H1 (cell line): ENCODE measurements at regions not wholly inside any gene's neighbourhood (a gene's known extent, or its start where the extent isn't known, plus 50 kb on each side); places are given as distances from the start of the nearest gene placed in this dataset.

Experiments
- CTCF ChIA-PET: fragments of 300-600 bp; sonication (Branson Sonifier 250); formaldehyde crosslinking; loops from one replicate; lab custom pipeline; 2021; ENCODE audit not compliant: partially characterized antibody; lab: Charles Lee
- POLR2A ChIA-PET: fragments of 300-600 bp; sonication (Branson Sonifier 250); formaldehyde crosslinking; loops from one replicate; lab custom pipeline; 2021; ENCODE audit warnings: inconsistent platforms; ENCODE audit not compliant: partially characterized antibody; lab: Charles Lee
- DNase-seq, 2 experiments: peaks; one replicate each; pipeline versions ENCODE4 v3.0.0 to v3.0.0-alpha.2; 2010 to 2022; ENCODE audit warnings: low spot score in 2 of 2, low read depth in 1 of 2, mixed read lengths in 1 of 2
- FAIRE-seq: peaks from 2 replicates; lab custom pipeline; 2011; peaks lifted over from hg19 to GRCh38; lab: Jason Lieb, UNC
- H2AFZ ChIP-seq: 2 replicates; pipeline ENCODE4 v1.8.1; 2012; ENCODE audit warnings: low read length, inconsistent platforms
- H2AK5ac ChIP-seq: 2 replicates; pipeline ENCODE4 v1.6.1; 2013; ENCODE audit warnings: low read depth, low read length
- H2BK120ac ChIP-seq: replicated peaks from 2 replicates; pipeline ENCODE3; 2013; ENCODE audit warnings: low read depth, low read length, inconsistent platforms
- H2BK12ac ChIP-seq: 2 replicates; pipeline ENCODE4 v1.6.1; 2013; ENCODE audit warnings: low read depth, low read length
- H2BK15ac ChIP-seq: 2 replicates; pipeline ENCODE4 v1.6.1; 2013; ENCODE audit warnings: low read length
- H2BK20ac ChIP-seq: 2 replicates; pipeline ENCODE4 v1.6.1; 2013; ENCODE audit warnings: low read length
- H2BK5ac ChIP-seq: 2 replicates; pipeline ENCODE4 v1.6.1; 2013; ENCODE audit warnings: low read depth, low read length
- H3K14ac ChIP-seq: 2 replicates; pipeline ENCODE4 v1.6.1; 2013; ENCODE audit warnings: inconsistent platforms; ENCODE audit not compliant: insufficient read length
- H3K18ac ChIP-seq: 2 replicates; pipeline ENCODE4 v1.6.1; 2013; ENCODE audit warnings: low read length; ENCODE audit errors: extremely low read depth
- H3K23ac ChIP-seq: 2 replicates; pipeline ENCODE4 v1.6.1; 2013; ENCODE audit warnings: inconsistent platforms; ENCODE audit not compliant: insufficient read length
- H3K23me2 ChIP-seq: 2 replicates; pipeline ENCODE4 v1.6.1; 2013; ENCODE audit warnings: low read depth, low read length
- H3K27ac ChIP-seq: 2 replicates; pipeline ENCODE4 v1.6.1; 2011; ENCODE audit warnings: low read depth, low read length, inconsistent platforms
- H3K27me3 ChIP-seq, 4 experiments: replicated peaks in 1 of 4; 1 replicate in 1 of 4; 2 replicates in 3 of 4; pipeline versions ENCODE4 v1.6.1 to v1.8.1; 2011 to 2013; ENCODE audit warnings: low read length in 3 of 4, mild to moderate bottlenecking in 3 of 4, inconsistent platforms in 2 of 4, mixed read lengths in 2 of 4, moderate library complexity in 1 of 4; ENCODE audit not compliant: control insufficient read depth in 3 of 4, insufficient read depth in 3 of 4; ENCODE audit errors: extremely low read depth in 1 of 4
- H3K36me3 ChIP-seq, 4 experiments: 2 replicates each; pipeline versions ENCODE4 v1.6.1 to v1.8.1; 2011 to 2013; ENCODE audit warnings: mild to moderate bottlenecking in 4 of 4, low read length in 3 of 4, moderate library complexity in 2 of 4, control low read depth in 1 of 4, inconsistent platforms in 1 of 4; ENCODE audit not compliant: insufficient read depth in 4 of 4, control insufficient read depth in 2 of 4
- H3K4ac ChIP-seq: replicated peaks from 2 replicates; pipeline ENCODE3; 2013; ENCODE audit warnings: low read length, low read depth, mixed read lengths, inconsistent platforms; ENCODE audit not compliant: insufficient read length
- H3K4me1 ChIP-seq, 4 experiments: replicated peaks in 1 of 4; 1 replicate in 1 of 4; 2 replicates in 3 of 4; pipeline versions ENCODE4 v1.6.1 to v1.8.1; 2011 to 2013; ENCODE audit warnings: low read length in 3 of 4, inconsistent platforms in 2 of 4, mixed read lengths in 1 of 4; ENCODE audit not compliant: insufficient read depth in 4 of 4, control insufficient read depth in 3 of 4
- H3K4me2 ChIP-seq, 2 experiments: 2 replicates each; pipeline versions ENCODE4 v1.6.1 to v1.8.1; 2011 to 2013; ENCODE audit warnings: low read depth in 2 of 2, low read length in 2 of 2, control low read depth in 1 of 2, inconsistent platforms in 1 of 2, mild to moderate bottlenecking in 1 of 2; ENCODE audit not compliant: insufficient read depth in 1 of 2
- H3K4me3 ChIP-seq, 4 experiments: fragments of 200-600, 300-600 bp in 1 of 4; sonication (generic), shearing (Covaris generic), sonication (Bioruptor Twin) in 1 of 4; 2 replicates each; pipeline versions ENCODE4 v1.5.1 to v1.8.1; 2011 to 2016; ENCODE audit warnings: low read length in 4 of 4, low read depth in 3 of 4, control low read depth in 2 of 4, inconsistent platforms in 2 of 4, mild to moderate bottlenecking in 2 of 4, mixed read lengths in 1 of 4, moderate library complexity in 1 of 4; ENCODE audit not compliant: insufficient read depth in 2 of 4; ENCODE audit errors: extremely low read depth in 1 of 4
- H3K56ac ChIP-seq: replicated peaks from 2 replicates; pipeline ENCODE3; 2013; ENCODE audit warnings: low read depth, mild to moderate bottlenecking, mixed read lengths, low read length, inconsistent platforms; ENCODE audit not compliant: insufficient read length
- H3K79me1 ChIP-seq: 2 replicates; pipeline ENCODE4 v1.6.1; 2013; ENCODE audit warnings: low read depth, low read length, control low read depth
- H3K79me2 ChIP-seq, 2 experiments: 2 replicates each; pipeline versions ENCODE4 v1.6.1 to v1.8.1; 2012 to 2013; ENCODE audit warnings: low read length in 2 of 2, mild to moderate bottlenecking in 2 of 2, inconsistent platforms in 1 of 2; ENCODE audit not compliant: insufficient read depth in 2 of 2, control insufficient read depth in 1 of 2
- H3K9ac ChIP-seq, 4 experiments: replicated peaks in 1 of 4; 1 replicate in 1 of 4; 2 replicates in 3 of 4; pipeline versions ENCODE4 v1.6.1 to v1.8.1; 2011 to 2013; ENCODE audit warnings: low read depth in 3 of 4, low read length in 3 of 4, control low read depth in 2 of 4, mild to moderate bottlenecking in 2 of 4, moderate library complexity in 2 of 4, inconsistent platforms in 1 of 4; ENCODE audit errors: extremely low read depth in 1 of 4
- H3K9me3 ChIP-seq, 2 experiments: 2 replicates each; pipeline versions ENCODE4 v1.6.1 to v1.8.1; 2012 to 2013; ENCODE audit warnings: mild to moderate bottlenecking in 2 of 2, moderate library complexity in 2 of 2, control low read depth in 1 of 2, inconsistent platforms in 1 of 2, low read depth in 1 of 2, low read length in 1 of 2, mixed read lengths in 1 of 2; ENCODE audit not compliant: insufficient read depth in 2 of 2
- H4K20me1 ChIP-seq, 2 experiments: replicated peaks in 1 of 2; 2 replicates each; pipeline versions ENCODE3 to v1.8.1; 2011 to 2013; ENCODE audit warnings: inconsistent platforms in 2 of 2, low read length in 2 of 2, mild to moderate bottlenecking in 1 of 2; ENCODE audit not compliant: insufficient read depth in 2 of 2, control insufficient read depth in 1 of 2
- H4K5ac ChIP-seq: 2 replicates; pipeline ENCODE4 v1.6.1; 2013; ENCODE audit warnings: low read length, low read depth, mixed read lengths, inconsistent platforms; ENCODE audit not compliant: insufficient read length
- H4K8ac ChIP-seq: 2 replicates; pipeline ENCODE4 v1.8.0; 2013; ENCODE audit warnings: mild to moderate bottlenecking, moderate library complexity, low read length, inconsistent platforms; ENCODE audit not compliant: insufficient read depth; ENCODE audit errors: extremely low read depth
- H4K91ac ChIP-seq: replicated peaks from 2 replicates; pipeline ENCODE3; 2013; ENCODE audit warnings: low read length, mixed read lengths, inconsistent platforms; ENCODE audit not compliant: insufficient read length
- BCL11A ChIP-seq, 2 experiments: IDR thresholded peaks; one replicate each; pipeline ENCODE4 v1.6.1; 2011; ENCODE audit warnings: low read depth in 2 of 2, low read length in 2 of 2, mild to moderate bottlenecking in 2 of 2
- CHD1 ChIP-seq: IDR thresholded peaks from 2 replicates; pipeline ENCODE4 v1.6.1; 2012; ENCODE audit warnings: low read depth, low read length, improper control_type of control experiment
- SAP30 ChIP-seq: fragments of 300-600 bp; sonication (generic); IDR thresholded peaks from 2 replicates; pipeline ENCODE4 v1.7.1; 2012; ENCODE audit warnings: low read length, moderate library complexity, mild to moderate bottlenecking, inconsistent platforms; ENCODE audit not compliant: insufficient read depth, insufficient replicate concordance
- TEAD4 ChIP-seq: IDR thresholded peaks from 2 replicates; pipeline ENCODE4 v1.6.1; 2012; ENCODE audit warnings: low read depth, low read length, inconsistent platforms, mixed read lengths
- ZNF274 ChIP-seq: IDR thresholded peaks from 2 replicates; pipeline ENCODE4 v1.7.0; 2012; ENCODE audit warnings: low read length, borderline replicate concordance; ENCODE audit errors: extremely low read depth
- WGBS, 2 experiments: shearing (Covaris generic) in 1 of 2; methylation state at CpG; one replicate each; pipeline versions ENCODE4 v1.1.6 to v1.1.7; 2013 to 2015; ENCODE audit warnings: low lambda C conversion rate in 2 of 2, mixed read lengths in 2 of 2, inconsistent platforms in 1 of 2, low coverage in 1 of 2, missing lambda C conversion rate in 1 of 2; ENCODE audit not compliant: insufficient replicate concordance in 2 of 2, insufficient coverage in 1 of 2, insufficient read length in 1 of 2; ENCODE audit errors: extremely low coverage in 1 of 2, missing lambda C conversion rate in 1 of 2; 5-methylcytosine and 5-hydroxymethylcytosine counted together

- H2BK120ac ChIP-seq = no peak overlapping the region
- no peak overlapping the region for H3K9ac ChIP-seq
- H3K23me2 ChIP-seq = no peaks in the 10 kb centered on the region
- no peaks in the 10 kb centered on the region for H3K36me3 ChIP-seq
- H3K27me3 ChIP-seq = no peaks in the 10 kb centered on the region
- ChIA-PET CTCF (interaction anchor here (0.5 kb wide), 1 partner anchor 56 kb away, joined by 3 read pairs; no protein-coding TSS in a partner anchor), POLR2A (no interaction called here)
- no peaks in the 10 kb centered on the region for H3K4me1 ChIP-seq
- H3K56ac ChIP-seq = no peak overlapping the region
- H2AK5ac ChIP-seq = no peak overlapping the region
- H3K79me2 ChIP-seq = no peaks in the 10 kb centered on the region
- H3K79me1 ChIP-seq = no peaks in the 10 kb centered on the region
- no peak overlapping the region for H2BK5ac ChIP-seq
- H2AFZ ChIP-seq = no peak overlapping the region
- no peaks in the 10 kb centered on the region for H3K9me3 ChIP-seq
- H4K20me1 ChIP-seq = no peaks in the 10 kb centered on the region
- H3K23ac ChIP-seq = no peak overlapping the region
- H2BK12ac ChIP-seq = no peak overlapping the region
- FAIRE-seq (no peak), DNase-seq (no peak)
- H4K5ac ChIP-seq = no peak overlapping the region
- no peak overlapping the region for H3K4ac ChIP-seq
- no peak overlapping the region for H2BK15ac ChIP-seq
- no peak overlapping the region for H4K8ac ChIP-seq
- WGBS, 2 experiments = 87% methylated on average over 5 of the region's 5 CpGs; no CpG with 5 or more reads in 1 of the 2 experiments
- no peak overlapping the region for H4K91ac ChIP-seq
- H3K14ac ChIP-seq = no peak overlapping the region
- no peak overlapping the region for H3K27ac ChIP-seq
- no peak overlapping the region for H3K4me3 ChIP-seq
- no peak overlapping the region for H3K18ac ChIP-seq
- H3K4me2 ChIP-seq = no peak overlapping the region
- no peak overlapping the region for H2BK20ac ChIP-seq
- TF ChIP-seq ZNF274 (no peak), SAP30 (no peak), TEAD4 (no peak), BCL11A (IDR thresholded peaks at IDR 0.05; ENCODE audit: low read depth in 2 of 2, low read length in 2 of 2) (no peak), CHD1 (no peak)
Measured at GRCh38 chr5:86977808-86978207, 289.9 kb upstream of the RASA1 start.
